GM03348 (cell line): ENCODE measurements at regions not wholly inside any gene's neighbourhood (a gene's known extent, or its start where the extent isn't known, plus 50 kb on each side); places are given as distances from the start of the nearest gene placed in this dataset.
"Not testable (repeated sequence)": the region's sequence is repeated elsewhere in the genome, so short reads cannot be mapped to it uniquely, and the experiment has no call there.

Experiments
- DNase-seq: peaks from one replicate; pipeline ENCODE4 v3.0.0; 2012; ENCODE audit warnings: low spot score

GRCh38 chr2:4047961-4048891, 344.9 kb downstream of the DCDC2C start:
- DNase-seq, result no peak

GRCh38 chr2:4049463-4049862, 346.1 kb downstream of the DCDC2C start:
- no peak for DNase-seq

- DNase-seq, result no peak
These were observed 350.6 kb downstream of the DCDC2C start for GRCh38 chr2:4053769-4054493.

GRCh38 chr2:4066217-4066616, 362.8 kb downstream of the DCDC2C start:
- no peak for DNase-seq

- no peak for DNase-seq
These were observed 369.7 kb downstream of the DCDC2C start for GRCh38 chr2:4073026-4073569.

- no peak for DNase-seq
These were observed 373.6 kb downstream of the DCDC2C start for GRCh38 chr2:4077017-4077416.

GRCh38 chr2:4085186-4085585, 381.8 kb downstream of the DCDC2C start:
- no peak for DNase-seq

- no peak for DNase-seq
These were observed 387.6 kb downstream of the DCDC2C start for GRCh38 chr2:4090668-4091630.

- no peak for DNase-seq
These were observed 388.5 kb downstream of the DCDC2C start for GRCh38 chr2:4091869-4092268.

- no peak for DNase-seq
These were observed 391.4 kb downstream of the DCDC2C start for GRCh38 chr2:4094743-4095142.

GRCh38 chr2:4096978-4097766, 393.8 kb downstream of the DCDC2C start:
- no peak for DNase-seq

GRCh38 chr2:4098137-4098536, 394.8 kb downstream of the DCDC2C start:
- DNase-seq, result no peak

- no peak for DNase-seq
These were observed 398.6 kb downstream of the DCDC2C start for GRCh38 chr2:4101936-4102335.

- DNase-seq, result no peak
These were observed 403.8 kb downstream of the DCDC2C start for GRCh38 chr2:4107179-4107578.

GRCh38 chr2:4110273-4110672, 406.9 kb downstream of the DCDC2C start:
- DNase-seq, result no peak

GRCh38 chr2:4115435-4115834, 412.1 kb downstream of the DCDC2C start:
- not testable (repeated sequence) for DNase-seq

- no peak for DNase-seq
These were observed 419.4 kb downstream of the DCDC2C start for GRCh38 chr2:4122726-4123125.

GRCh38 chr2:4130651-4131050, 427.3 kb downstream of the DCDC2C start:
- no peak for DNase-seq

- DNase-seq, result no peak
These were observed 431.5 kb downstream of the DCDC2C start for GRCh38 chr2:4134551-4135550.

- DNase-seq, result no peak
These were observed 432.4 kb downstream of the DCDC2C start for GRCh38 chr2:4135765-4136164.
